SK-N-MC (cell line): ENCODE measurements at regions not wholly inside any gene's neighbourhood (a gene's known extent, or its start where the extent isn't known, plus 50 kb on each side); places are given as distances from the start of the nearest gene placed in this dataset.

Source experiments
- EZH2 ChIP-seq: fragments of 200-600 bp; sonication (generic); IDR thresholded peaks from one replicate; pipeline ENCODE4 v1.6.1; 2017; ENCODE audit warnings: antibody characterized with exemption
- POLR2AphosphoS5 ChIP-seq: IDR thresholded peaks from 2 replicates; pipeline ENCODE4 v1.6.1; 2012; ENCODE audit warnings: mild to moderate bottlenecking, low read depth, low read length, borderline replicate concordance

GRCh38 chr6:76639941-76640340 lies 567.5 kb upstream of the IMPG1 start:
- TF ChIP-seq EZH2: no peak
- no peak for TF ChIP-seq POLR2AphosphoS5
